Ascending aorta (tissue), 2 donors: ENCODE measurements at regions not wholly inside any gene's neighbourhood (a gene's known extent, or its start where the extent isn't known, plus 50 kb on each side); places are given as distances from the start of the nearest gene placed in this dataset.
"Not testable (repeated sequence)": the region's sequence is repeated elsewhere in the genome, so short reads cannot be mapped to it uniquely, and the experiment has no call there.

Source experiments
- DNase-seq, 2 donors: peaks; one replicate each; pipeline ENCODE4 v3.0.0-alpha.2; 2019; ENCODE audit warnings: low spot score in 2 of 2
- H3K27ac ChIP-seq, 2 donors: fragments of 200-600 bp; sonication (generic); one replicate each; pipeline ENCODE4 v1.5.1; 2016 to 2017; ENCODE audit warnings: mild to moderate bottlenecking in 1 of 2
- H3K27me3 ChIP-seq: fragments of 200-600 bp; sonication (generic); one replicate; pipeline ENCODE4 v1.5.1; 2017
- H3K36me3 ChIP-seq, 2 donors: fragments of 200-600 bp; sonication (generic); one replicate each; pipeline ENCODE4 v1.5.1; 2016
- H3K4me1 ChIP-seq, 2 donors: fragments of 200-600 bp; sonication (generic); one replicate each; pipeline ENCODE4 v1.5.1; 2016 to 2017; ENCODE audit warnings: mild to moderate bottlenecking in 1 of 2
- H3K4me3 ChIP-seq, 2 donors: fragments of 200-600 bp; sonication (generic); one replicate each; pipeline ENCODE4 v1.5.1; 2016 to 2017; ENCODE audit warnings: mild to moderate bottlenecking in 1 of 2
- H3K9me3 ChIP-seq, 2 donors: fragments of 200-600 bp; sonication (generic); one replicate each; pipeline ENCODE4 v1.5.1; 2016
- CTCF ChIP-seq, 3 experiments: fragments of 200-600 bp in 2 of 3; fragments of 450-650 bp in 1 of 3; sonication (generic) in 2 of 3; IDR thresholded peaks; one replicate each; pipeline ENCODE4 v1.5.1; 2016 to 2019; ENCODE audit warnings: antibody characterized with exemption in 3 of 3, mild to moderate bottlenecking in 1 of 3, moderate library complexity in 1 of 3
- intact Hi-C: fragments of 100-400 bp; cut with DNase I; formaldehyde crosslinking; loops from one replicate; pipeline ENCODE4 v1.15.1; 2023

GRCh38 chr16:26824469-26824868 lies 242.3 kb upstream of the C16orf82 start:
- H3K36me3 ChIP-seq: no peaks in the 10 kb centered on the region
- H3K4me1 ChIP-seq: no peaks in the 10 kb centered on the region
- no peak overlapping the region for H3K27ac ChIP-seq
- TF ChIP-seq CTCF (IDR thresholded peaks at IDR 0.05): no peak
- H3K9me3 ChIP-seq: no peaks in the 10 kb centered on the region
- no peak overlapping the region for H3K4me3 ChIP-seq
- intact Hi-C loops: no loop called here
- H3K27me3 ChIP-seq: no peaks in the 10 kb centered on the region
- no peak for DNase-seq

- intact Hi-C loops: no loop called here
- Histone ChIP-seq H3K4me3 (no peak overlapping the region), H3K27ac (no peak overlapping the region), H3K27me3 (no peaks in the 10 kb centered on the region), H3K36me3 (no peaks in the 10 kb centered on the region), H3K4me1 (no peaks in the 10 kb centered on the region), H3K9me3 (no peaks in the 10 kb centered on the region)
- TF ChIP-seq CTCF (IDR thresholded peaks at IDR 0.05): no peak
- no peak for DNase-seq
Measured at GRCh38 chr16:26826500-26826899, 240.2 kb upstream of the C16orf82 start.

GRCh38 chr16:26827386-26827785 lies 239.3 kb upstream of the C16orf82 start:
- intact Hi-C loops: no loop called here
- Histone ChIP-seq H3K27me3 (no peaks in the 10 kb centered on the region), H3K4me1 (no peaks in the 10 kb centered on the region), H3K4me3 (no peak overlapping the region), H3K36me3 (no peaks in the 10 kb centered on the region), H3K9me3 (no peaks in the 10 kb centered on the region), H3K27ac (no peak overlapping the region)
- DNase-seq: no peak
- TF ChIP-seq CTCF (IDR thresholded peaks at IDR 0.05): no peak

- Histone ChIP-seq H3K36me3 (no peaks in the 10 kb centered on the region), H3K4me1 (no peaks in the 10 kb centered on the region), H3K27me3 (no peaks in the 10 kb centered on the region), H3K9me3 (no peaks in the 10 kb centered on the region), H3K27ac (no peak overlapping the region), H3K4me3 (no peak overlapping the region)
- no peak for DNase-seq
- no peak for TF ChIP-seq CTCF (IDR thresholded peaks at IDR 0.05)
- intact Hi-C loops: no loop called here
Measured at GRCh38 chr16:26830428-26831127, 236.1 kb upstream of the C16orf82 start.

GRCh38 chr16:26836114-26836513 lies 230.6 kb upstream of the C16orf82 start:
- H3K9me3 ChIP-seq, H3K4me1 ChIP-seq, H3K27ac ChIP-seq, H3K27me3 ChIP-seq, H3K36me3 ChIP-seq, H3K4me3 ChIP-seq, DNase-seq, intact Hi-C loops: not testable (repeated sequence)

- intact Hi-C loops: no loop called here
- DNase-seq: no peak
- H3K9me3 ChIP-seq: no peaks in the 10 kb centered on the region
Measured at GRCh38 chr16:26838931-26839330, 227.8 kb upstream of the C16orf82 start.

More at GRCh38 chr16:26838931-26839330, 227.8 kb upstream of the C16orf82 start:
- no peaks in the 10 kb centered on the region for H3K4me1 ChIP-seq
- H3K27ac ChIP-seq: no peak overlapping the region
- H3K27me3 ChIP-seq: no peaks in the 10 kb centered on the region
- TF ChIP-seq CTCF (IDR thresholded peaks at IDR 0.05): no peak
- no peak overlapping the region for H3K4me3 ChIP-seq
- no peaks in the 10 kb centered on the region for H3K36me3 ChIP-seq
